Activated naive CD4-positive, alpha-beta T cell treated with anti-CD3 and anti-CD28 coated beads, Interleukin-2, amount 50 U/mL, for 72 hours (primary cell): ENCODE measurements at regions not wholly inside any gene's neighbourhood (a gene's known extent, or its start where the extent isn't known, plus 50 kb on each side); places are given as distances from the start of the nearest gene placed in this dataset.

Source experiments
- ATAC-seq, 2 donors: fragments of 150-1000 bp; cut with Tn5 transposase; 2 replicates each; pipeline ENCODE4 v1.10.0; 2021; ENCODE audit warnings: mild to moderate bottlenecking in 2 of 2, moderate library complexity in 2 of 2
- DNase-seq, 2 donors: peaks; one replicate each; pipeline ENCODE4 v3.0.0; 2021 to 2022; ENCODE audit warnings: low spot score in 2 of 2
- H3K27ac Mint-ChIP-seq, 2 donors: one replicate each; pipeline ENCODE4 v1.8.0; 2022; ENCODE audit warnings: mild to moderate bottlenecking in 2 of 2, mixed read lengths in 2 of 2
- H3K36me3 Mint-ChIP-seq, 2 donors: one replicate each; pipeline ENCODE4 v1.8.0; 2022; ENCODE audit warnings: mixed read lengths in 2 of 2
- H3K9me3 Mint-ChIP-seq, 2 donors: one replicate each; pipeline ENCODE4 v1.8.0; 2022; ENCODE audit warnings: mixed read lengths in 2 of 2

GRCh38 chr17:6244796-6245195, 174.6 kb downstream of the WSCD1 start:
- no peaks in the 10 kb centered on the region for H3K9me3 Mint-ChIP-seq
- no peaks in the 10 kb centered on the region for H3K36me3 Mint-ChIP-seq
- ATAC-seq, result no peak
- H3K27ac Mint-ChIP-seq, result no peak overlapping the region
- no peak for DNase-seq

- H3K36me3 Mint-ChIP-seq, result no peaks in the 10 kb centered on the region
- DNase-seq, result no peak
- no peak for ATAC-seq
- no peaks in the 10 kb centered on the region for H3K9me3 Mint-ChIP-seq
- no peak overlapping the region for H3K27ac Mint-ChIP-seq
These were observed 174.1 kb downstream of the WSCD1 start for GRCh38 chr17:6244253-6244652.

GRCh38 chr17:6243186-6243585, 173.0 kb downstream of the WSCD1 start:
- Mint-ChIP-seq H3K36me3 (no peaks in the 10 kb centered on the region), H3K27ac (no peak overlapping the region), H3K9me3 (no peaks in the 10 kb centered on the region)
- ATAC-seq, result no peak
- no peak for DNase-seq

- Mint-ChIP-seq H3K27ac (no peak overlapping the region), H3K36me3 (no peaks in the 10 kb centered on the region), H3K9me3 (no peaks in the 10 kb centered on the region)
- no peak for DNase-seq
- no peak for ATAC-seq
These were observed 171.8 kb downstream of the WSCD1 start for GRCh38 chr17:6241996-6242395.

- Mint-ChIP-seq H3K9me3 (no peaks in the 10 kb centered on the region), H3K36me3 (no peaks in the 10 kb centered on the region), H3K27ac (no peak overlapping the region)
- DNase-seq (no peak), ATAC-seq (no peak)
These were observed 171.2 kb downstream of the WSCD1 start for GRCh38 chr17:6241381-6241780.

- DNase-seq (no peak), ATAC-seq (no peak)
- Mint-ChIP-seq H3K27ac (no peak overlapping the region), H3K36me3 (no peaks in the 10 kb centered on the region), H3K9me3 (no peaks in the 10 kb centered on the region)
These were observed 170.4 kb downstream of the WSCD1 start for GRCh38 chr17:6240601-6241000.

GRCh38 chr17:6240001-6240400, 169.8 kb downstream of the WSCD1 start:
- DNase-seq (no peak), ATAC-seq (no peak)
- no peak overlapping the region for H3K27ac Mint-ChIP-seq
- H3K9me3 Mint-ChIP-seq, result no peaks in the 10 kb centered on the region
- no peaks in the 10 kb centered on the region for H3K36me3 Mint-ChIP-seq

GRCh38 chr17:6239241-6239798, 169.1 kb downstream of the WSCD1 start:
- DNase-seq (no peak), ATAC-seq (no peak)
- Mint-ChIP-seq H3K27ac (no peak overlapping the region), H3K9me3 (no peaks in the 10 kb centered on the region), H3K36me3 (no peaks in the 10 kb centered on the region)

- DNase-seq, result no peak
- no peak for ATAC-seq
- H3K27ac Mint-ChIP-seq, result no peak overlapping the region
- no peaks in the 10 kb centered on the region for H3K9me3 Mint-ChIP-seq
- H3K36me3 Mint-ChIP-seq, result no peaks in the 10 kb centered on the region
These were observed 163.7 kb downstream of the WSCD1 start for GRCh38 chr17:6233856-6234255.

GRCh38 chr17:6233339-6233738, 163.2 kb downstream of the WSCD1 start:
- H3K36me3 Mint-ChIP-seq, result no peaks in the 10 kb centered on the region
- H3K9me3 Mint-ChIP-seq, result no peaks in the 10 kb centered on the region
- no peak for ATAC-seq
- DNase-seq, result no peak
- no peak overlapping the region for H3K27ac Mint-ChIP-seq

- no peak overlapping the region for H3K27ac Mint-ChIP-seq
- DNase-seq (no peak), ATAC-seq (no peak)
- H3K9me3 Mint-ChIP-seq, result no peaks in the 10 kb centered on the region
- no peaks in the 10 kb centered on the region for H3K36me3 Mint-ChIP-seq
These were observed 162.5 kb downstream of the WSCD1 start for GRCh38 chr17:6232732-6233101.

- H3K36me3 Mint-ChIP-seq, result no peaks in the 10 kb centered on the region
- DNase-seq, result no peak
- no peak for ATAC-seq
- no peak overlapping the region for H3K27ac Mint-ChIP-seq
- H3K9me3 Mint-ChIP-seq, result no peaks in the 10 kb centered on the region
These were observed 161.9 kb downstream of the WSCD1 start for GRCh38 chr17:6231886-6232731.

- no peak overlapping the region for H3K27ac Mint-ChIP-seq
- ATAC-seq, result no peak
- no peaks in the 10 kb centered on the region for H3K36me3 Mint-ChIP-seq
- DNase-seq, result no peak
- no peaks in the 10 kb centered on the region for H3K9me3 Mint-ChIP-seq
These were observed 161.3 kb downstream of the WSCD1 start for GRCh38 chr17:6231465-6231864.

- H3K9me3 Mint-ChIP-seq, result peaks cover 8 to 18% of the 10 kb centered on the region in 2 donors
- no peak overlapping the region for H3K27ac Mint-ChIP-seq
- ATAC-seq (no peak), DNase-seq (no peak)
- peaks cover 11 to 12% of the 10 kb centered on the region in 2 donors for H3K36me3 Mint-ChIP-seq
These were observed 148.2 kb downstream of the WSCD1 start for GRCh38 chr17:6218333-6218732.

GRCh38 chr17:6215071-6216035, 145.2 kb downstream of the WSCD1 start:
- Mint-ChIP-seq H3K36me3 (no peaks in the 10 kb centered on the region), H3K27ac (no peak overlapping the region), H3K9me3 (no peaks in the 10 kb centered on the region)
- ATAC-seq, result no peak
- DNase-seq, result no peak

GRCh38 chr17:6213859-6214258, 143.7 kb downstream of the WSCD1 start:
- DNase-seq (no peak), ATAC-seq (no peak)
- Mint-ChIP-seq H3K36me3 (no peaks in the 10 kb centered on the region), H3K27ac (no peak overlapping the region), H3K9me3 (no peaks in the 10 kb centered on the region)

- DNase-seq (no peak), ATAC-seq (no peak)
- H3K36me3 Mint-ChIP-seq, result no peaks in the 10 kb centered on the region
- H3K27ac Mint-ChIP-seq, result no peak overlapping the region
- no peaks in the 10 kb centered on the region for H3K9me3 Mint-ChIP-seq
These were observed 142.6 kb downstream of the WSCD1 start for GRCh38 chr17:6212766-6213165.
